AG09319 (cell line): ENCODE measurements at regions not wholly inside any gene's neighbourhood (a gene's known extent, or its start where the extent isn't known, plus 50 kb on each side); places are given as distances from the start of the nearest gene placed in this dataset.

Experiments used
- DNase-seq: peaks from one replicate; pipeline ENCODE4 v3.0.0-alpha.2; 2010; ENCODE audit warnings: low read depth; ENCODE audit errors: extremely low read depth
- CTCF ChIP-seq: IDR thresholded peaks from 2 replicates; pipeline ENCODE4 v1.5.1; 2011; ENCODE audit warnings: low read depth, mild to moderate bottlenecking, inconsistent platforms, low read length, moderate library complexity

DNA sequence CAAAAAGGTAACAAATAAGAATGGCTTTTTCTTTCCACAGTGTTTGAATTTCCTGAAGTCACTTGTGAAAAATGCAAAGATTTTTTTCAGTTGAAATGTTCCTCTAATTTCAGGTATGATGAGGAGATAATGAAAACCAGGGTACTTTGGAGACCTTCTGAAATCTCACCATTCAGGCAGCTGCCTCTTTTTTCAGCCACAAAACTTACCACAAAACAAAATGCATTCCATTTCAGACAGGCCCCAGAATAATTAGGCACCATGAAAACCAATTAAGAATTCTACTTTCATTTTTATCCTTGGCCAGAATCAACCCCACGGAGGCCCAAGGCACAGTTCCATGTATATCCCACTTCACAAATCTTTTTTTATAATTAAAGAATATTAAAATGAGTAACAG lies 880.3 kb upstream of the ACVR2A start:
- DNase-seq = no peak
- TF ChIP-seq CTCF = no peak

DNA sequence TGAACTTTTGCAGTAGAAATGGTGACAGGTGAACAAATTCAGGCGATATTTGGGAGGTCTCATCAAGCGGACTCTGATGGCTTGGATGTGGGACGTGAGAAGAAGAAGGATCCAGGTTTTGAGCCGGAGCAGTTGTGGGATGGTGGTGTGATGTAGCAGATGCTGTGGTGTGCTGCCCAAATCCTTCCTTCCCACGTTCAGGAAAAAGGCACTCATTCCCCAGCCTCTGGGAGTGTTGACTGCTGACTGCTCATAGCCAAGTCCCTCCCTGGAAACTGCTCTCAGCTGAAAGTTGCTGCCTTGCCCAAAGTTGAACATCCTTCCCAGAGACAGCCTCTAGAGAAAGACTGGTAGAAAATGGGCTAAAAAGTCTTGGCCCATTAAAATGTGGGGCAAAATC lies 890.3 kb upstream of the ACVR2A start:
- TF ChIP-seq CTCF = no peak
- no peak for DNase-seq

DNA sequence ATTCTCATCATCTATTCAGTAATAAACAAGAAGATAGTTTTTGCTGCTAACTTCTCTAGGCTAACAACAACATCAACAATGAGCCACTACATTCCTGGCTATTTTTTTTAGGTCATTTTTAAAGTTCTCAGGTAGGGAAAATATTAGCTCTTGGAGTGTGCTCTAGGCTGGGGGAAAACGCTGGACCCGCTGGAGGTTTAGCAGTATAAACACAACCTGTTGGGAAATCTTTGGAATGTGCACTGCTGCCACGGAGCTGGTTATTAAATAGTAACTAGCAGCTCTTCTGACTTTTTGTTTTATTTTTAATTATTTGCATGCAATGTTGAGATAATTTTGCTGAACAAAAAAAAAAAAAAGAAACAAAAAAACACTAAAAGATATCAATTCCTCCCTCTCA lies 892.1 kb upstream of the ACVR2A start:
- no peak for TF ChIP-seq CTCF
- no peak for DNase-seq

DNA sequence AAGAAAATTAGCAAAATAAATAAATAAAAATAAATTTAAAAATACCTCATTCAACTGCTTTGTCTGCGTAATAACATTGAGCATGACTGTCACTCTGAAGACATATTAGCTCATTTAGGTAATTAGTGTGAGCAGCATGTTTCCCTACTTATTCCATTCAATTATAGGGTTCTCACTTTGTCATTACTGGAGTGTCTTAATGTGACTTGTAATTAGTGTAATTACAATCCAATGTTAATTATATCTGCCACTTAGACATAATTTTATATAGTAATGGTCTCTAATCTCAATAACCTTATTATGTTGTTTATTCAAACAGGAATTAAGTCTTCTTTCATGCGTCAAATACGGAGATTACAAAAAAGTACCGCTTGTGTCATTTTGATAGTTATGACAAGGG lies 893.9 kb upstream of the ACVR2A start:
- DNase-seq = no peak
- TF ChIP-seq CTCF = no peak

GRCh38 chr2:146950361-146950760 lies 894.5 kb upstream of the ACVR2A start:
- no peak for TF ChIP-seq CTCF
- DNase-seq = no peak

GRCh38 chr2:146949400-146949799 lies 895.4 kb upstream of the ACVR2A start:
- DNase-seq = no peak
- no peak for TF ChIP-seq CTCF

DNA sequence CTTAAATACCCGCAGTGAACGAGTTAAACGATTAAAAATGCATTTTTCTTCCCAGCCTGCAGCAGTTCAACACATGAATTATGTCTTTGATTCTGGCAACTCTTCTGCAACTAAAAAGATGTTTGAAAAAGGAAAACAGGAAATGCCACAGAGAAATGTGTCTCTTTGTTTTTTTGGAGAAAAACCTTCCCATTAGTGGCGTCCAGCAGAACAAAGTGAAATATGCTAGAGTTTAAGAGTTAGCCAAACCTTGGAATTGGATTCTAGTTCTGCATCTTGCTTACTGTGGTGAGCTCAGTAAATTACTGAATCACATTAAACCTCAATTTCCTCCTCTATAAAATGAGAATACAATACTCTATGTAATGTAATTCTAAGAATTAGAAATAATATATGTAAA lies 900.2 kb upstream of the ACVR2A start:
- no peak for DNase-seq
- no peak for TF ChIP-seq CTCF
